SKM-1 treated with dmso at 0.1 percent for 144 hours (cell line): ENCODE measurements at regions not wholly inside any gene's neighbourhood (a gene's known extent, or its start where the extent isn't known, plus 50 kb on each side); places are given as distances from the start of the nearest gene placed in this dataset.

Source experiments
- DNase-seq: peaks from one replicate; lab custom pipeline; 2025; ENCODE audit not compliant: unreplicated experiment; lab: John Stamatoyannopoulos, UW

GRCh38 chr7:10222976-10223375, 750.7 kb upstream of the PHF14 start:
- no peak for DNase-seq

- no peak for DNase-seq
Observed at GRCh38 chr7:10225275-10225674, 748.4 kb upstream of the PHF14 start.

- DNase-seq, result no peak
Observed at GRCh38 chr7:10237306-10237705, 736.4 kb upstream of the PHF14 start.

- no peak for DNase-seq
Observed at GRCh38 chr7:10238641-10239040, 735.0 kb upstream of the PHF14 start.

- no peak for DNase-seq
Observed at GRCh38 chr7:10239695-10240345, 733.9 kb upstream of the PHF14 start.

GRCh38 chr7:10245406-10245805, 728.3 kb upstream of the PHF14 start:
- DNase-seq, result no peak

GRCh38 chr7:10257438-10257837, 716.2 kb upstream of the PHF14 start:
- DNase-seq, result no peak

GRCh38 chr7:10266976-10267375, 706.7 kb upstream of the PHF14 start:
- DNase-seq, result no peak

GRCh38 chr7:10268034-10268433, 705.6 kb upstream of the PHF14 start:
- DNase-seq, result no peak

GRCh38 chr7:10282909-10283308, 690.8 kb upstream of the PHF14 start:
- DNase-seq, result no peak

- DNase-seq, result no peak
Observed at GRCh38 chr7:10284001-10284400, 689.7 kb upstream of the PHF14 start.

GRCh38 chr7:10299384-10299783, 674.3 kb upstream of the PHF14 start:
- no peak for DNase-seq

- no peak for DNase-seq
Observed at GRCh38 chr7:10300577-10300976, 673.1 kb upstream of the PHF14 start.

- no peak for DNase-seq
Observed at GRCh38 chr7:10308276-10308675, 665.4 kb upstream of the PHF14 start.

GRCh38 chr7:10312942-10313341, 660.7 kb upstream of the PHF14 start:
- DNase-seq, result no peak

GRCh38 chr7:10315881-10316280, 657.8 kb upstream of the PHF14 start:
- no peak for DNase-seq

GRCh38 chr7:10316488-10316887, 657.2 kb upstream of the PHF14 start:
- DNase-seq, result no peak

GRCh38 chr7:10325395-10325794, 648.3 kb upstream of the PHF14 start:
- no peak for DNase-seq

- DNase-seq, result peak; percentile 4
Observed at GRCh38 chr7:10343108-10343507, 630.6 kb upstream of the PHF14 start.

- no peak for DNase-seq
Observed at GRCh38 chr7:10346032-10346431, 627.6 kb upstream of the PHF14 start.

- DNase-seq, result no peak
Observed at GRCh38 chr7:10355816-10356215, 617.9 kb upstream of the PHF14 start.

- DNase-seq, result no peak
Observed at GRCh38 chr7:10360050-10360449, 613.6 kb upstream of the PHF14 start.

- DNase-seq, result no peak
Observed at GRCh38 chr7:10401793-10402192, 571.9 kb upstream of the PHF14 start.
